ENCODE measurements at regions not wholly inside any gene's neighbourhood (a gene's known extent, or its start where the extent isn't known, plus 50 kb on each side); places are given as distances from the start of the nearest gene placed in this dataset.

GRCh38 chr14:54226103-54226502 is 170.7 kb upstream of the CDKN3 start:
- Histone ChIP-seq H3K27ac (no peak overlapping the region), H3K4me3 (no peak overlapping the region), H3K36me3 (ENCODE audit: insufficient read depth, low read length) (no peaks in the 10 kb centered on the region), H3K9ac (ENCODE audit: insufficient read length) (no peak overlapping the region), H3K9me3 (ENCODE audit: low read depth, low read length) (no peaks in the 10 kb centered on the region)
- DNase-seq (ENCODE audit: low read depth, low spot score) = no peak
- TF ChIP-seq FOXP2 (optimal IDR thresholded peaks at IDR 0.05; ENCODE audit: control extremely low read depth, extremely low read length, insufficient read depth) = no peak

GRCh38 chr14:54226558-54226957 is 170.2 kb upstream of the CDKN3 start:
- no peaks in the 10 kb centered on the region for H3K36me3 ChIP-seq (ENCODE audit: insufficient read depth, low read length)
- no peak overlapping the region for H3K27ac ChIP-seq
- H3K4me3 ChIP-seq = no peak overlapping the region
- no peaks in the 10 kb centered on the region for H3K9me3 ChIP-seq (ENCODE audit: low read depth, low read length)
- TF ChIP-seq FOXP2 (optimal IDR thresholded peaks at IDR 0.05; ENCODE audit: control extremely low read depth, extremely low read length, insufficient read depth) (no peak), POLR2AphosphoS5 (IDR thresholded peaks at IDR 0.05; ENCODE audit: borderline replicate concordance, low read depth, low read length) (no peak), EZH2 (IDR thresholded peaks at IDR 0.05) (no peak)
- no peak for DNase-seq (ENCODE audit: low read depth, low spot score)
- no peak overlapping the region for H3K9ac ChIP-seq (ENCODE audit: insufficient read length)

- no peak overlapping the region for H3K27ac ChIP-seq
- no peak overlapping the region for H3K9ac ChIP-seq (ENCODE audit: insufficient read length)
- H3K4me3 ChIP-seq = no peak overlapping the region
- H3K36me3 ChIP-seq (ENCODE audit: insufficient read depth, low read length) = no peaks in the 10 kb centered on the region
- TF ChIP-seq EZH2 (IDR thresholded peaks at IDR 0.05) (no peak), POLR2AphosphoS5 (IDR thresholded peaks at IDR 0.05; ENCODE audit: borderline replicate concordance, low read depth, low read length) (no peak), FOXP2 (optimal IDR thresholded peaks at IDR 0.05; ENCODE audit: control extremely low read depth, extremely low read length, insufficient read depth) (no peak)
- no peak for DNase-seq (ENCODE audit: low read depth, low spot score)
- no peaks in the 10 kb centered on the region for H3K9me3 ChIP-seq (ENCODE audit: low read depth, low read length)
Measured at GRCh38 chr14:54229136-54229535, 167.7 kb upstream of the CDKN3 start.

DNA sequence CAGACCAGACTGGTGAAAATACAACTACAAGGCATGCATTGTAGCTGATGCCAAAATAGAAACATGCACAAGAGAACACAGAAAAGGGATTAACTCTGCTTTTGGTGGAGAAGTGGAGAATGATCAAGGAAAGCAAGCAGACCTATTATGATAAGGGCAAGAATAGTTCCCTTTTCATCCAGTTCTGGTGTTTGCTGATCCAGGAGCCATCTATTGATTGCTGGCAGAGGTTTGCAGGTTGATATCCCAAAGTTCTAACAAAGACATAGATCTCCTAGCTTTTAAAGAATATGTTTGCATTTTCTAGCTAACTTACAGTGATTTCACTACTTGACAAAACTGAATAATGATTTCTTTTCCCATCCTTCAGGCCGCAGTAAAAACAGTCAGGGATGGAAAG is 166.2 kb upstream of the CDKN3 start:
- H3K9me3 ChIP-seq (ENCODE audit: low read depth, low read length) = no peaks in the 10 kb centered on the region
- no peak overlapping the region for H3K27ac ChIP-seq
- no peak overlapping the region for H3K4me3 ChIP-seq
- TF ChIP-seq EZH2 (IDR thresholded peaks at IDR 0.05) (no peak), FOXP2 (optimal IDR thresholded peaks at IDR 0.05; ENCODE audit: control extremely low read depth, extremely low read length, insufficient read depth) (no peak), POLR2AphosphoS5 (IDR thresholded peaks at IDR 0.05; ENCODE audit: borderline replicate concordance, low read depth, low read length) (no peak)
- no peak overlapping the region for H3K9ac ChIP-seq (ENCODE audit: insufficient read length)
- no peak for DNase-seq (ENCODE audit: low read depth, low spot score)
- no peaks in the 10 kb centered on the region for H3K36me3 ChIP-seq (ENCODE audit: insufficient read depth, low read length)

DNA sequence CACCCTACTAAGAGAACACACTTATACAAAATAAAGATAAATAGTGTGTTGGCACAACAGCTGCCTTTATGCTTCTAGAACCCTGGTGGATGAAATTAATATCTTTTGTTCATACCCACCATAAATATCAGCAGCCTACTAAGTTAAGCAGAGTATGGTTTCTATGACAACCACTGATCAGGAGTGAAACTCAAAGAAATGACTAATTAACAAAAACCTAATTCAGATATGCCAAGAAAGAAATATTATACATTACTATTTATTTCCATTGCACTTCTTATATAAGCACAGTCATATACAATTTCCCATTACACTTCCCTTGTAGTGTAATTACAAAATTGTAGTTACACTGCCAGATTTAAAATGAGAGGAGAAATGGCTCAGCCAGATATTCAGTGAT is 164.1 kb upstream of the CDKN3 start:
- no peak for DNase-seq (ENCODE audit: low read depth, low spot score)
- TF ChIP-seq FOXP2 (optimal IDR thresholded peaks at IDR 0.05; ENCODE audit: control extremely low read depth, extremely low read length, insufficient read depth) (no peak), EZH2 (IDR thresholded peaks at IDR 0.05) (no peak), POLR2AphosphoS5 (IDR thresholded peaks at IDR 0.05; ENCODE audit: borderline replicate concordance, low read depth, low read length) (no peak)
- no peaks in the 10 kb centered on the region for H3K9me3 ChIP-seq (ENCODE audit: low read depth, low read length)
- H3K27ac ChIP-seq = no peak overlapping the region
- no peak overlapping the region for H3K9ac ChIP-seq (ENCODE audit: insufficient read length)
- no peaks in the 10 kb centered on the region for H3K36me3 ChIP-seq (ENCODE audit: insufficient read depth, low read length)
- no peak overlapping the region for H3K4me3 ChIP-seq

- no peaks in the 10 kb centered on the region for H3K9me3 ChIP-seq (ENCODE audit: low read depth, low read length)
- H3K4me3 ChIP-seq = no peak overlapping the region
- TF ChIP-seq FOXP2 (optimal IDR thresholded peaks at IDR 0.05; ENCODE audit: control extremely low read depth, extremely low read length, insufficient read depth) (no peak), POLR2AphosphoS5 (IDR thresholded peaks at IDR 0.05; ENCODE audit: borderline replicate concordance, low read depth, low read length) (no peak), EZH2 (IDR thresholded peaks at IDR 0.05) (no peak)
- no peak for DNase-seq (ENCODE audit: low read depth, low spot score)
- no peak overlapping the region for H3K27ac ChIP-seq
- no peak overlapping the region for H3K9ac ChIP-seq (ENCODE audit: insufficient read length)
- H3K36me3 ChIP-seq (ENCODE audit: insufficient read depth, low read length) = no peaks in the 10 kb centered on the region
Measured at GRCh38 chr14:54241517-54241916, 155.3 kb upstream of the CDKN3 start.

DNA sequence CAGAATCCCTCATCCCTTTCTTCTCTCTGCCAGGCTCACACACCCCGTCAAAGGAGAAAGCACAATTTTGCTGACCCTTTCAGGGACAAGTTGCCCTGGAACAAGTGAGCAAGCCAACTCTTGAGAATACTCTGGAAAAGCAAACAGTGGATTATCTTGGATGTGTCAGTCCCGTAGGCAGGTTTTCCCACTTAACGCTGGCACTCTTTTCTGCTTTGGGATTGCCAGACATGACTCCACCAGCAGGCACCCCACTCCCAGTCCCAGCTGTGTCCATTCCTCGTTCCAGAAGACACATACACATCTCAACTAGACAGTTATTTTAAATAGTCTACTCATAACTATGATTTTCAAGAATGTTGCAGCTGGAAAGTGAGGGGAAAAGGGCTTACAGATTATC is 145.5 kb upstream of the CDKN3 start:
- DNase-seq (ENCODE audit: low read depth, low spot score) = no peak
- H3K36me3 ChIP-seq (ENCODE audit: insufficient read depth, low read length) = no peaks in the 10 kb centered on the region
- no peak overlapping the region for H3K27ac ChIP-seq
- no peaks in the 10 kb centered on the region for H3K9me3 ChIP-seq (ENCODE audit: low read depth, low read length)
- TF ChIP-seq POLR2AphosphoS5 (IDR thresholded peaks at IDR 0.05; ENCODE audit: borderline replicate concordance, low read depth, low read length) (no peak), EZH2 (IDR thresholded peaks at IDR 0.05) (no peak), FOXP2 (optimal IDR thresholded peaks at IDR 0.05; ENCODE audit: control extremely low read depth, extremely low read length, insufficient read depth) (no peak)
- no peak overlapping the region for H3K9ac ChIP-seq (ENCODE audit: insufficient read length)
- no peak overlapping the region for H3K4me3 ChIP-seq

DNA sequence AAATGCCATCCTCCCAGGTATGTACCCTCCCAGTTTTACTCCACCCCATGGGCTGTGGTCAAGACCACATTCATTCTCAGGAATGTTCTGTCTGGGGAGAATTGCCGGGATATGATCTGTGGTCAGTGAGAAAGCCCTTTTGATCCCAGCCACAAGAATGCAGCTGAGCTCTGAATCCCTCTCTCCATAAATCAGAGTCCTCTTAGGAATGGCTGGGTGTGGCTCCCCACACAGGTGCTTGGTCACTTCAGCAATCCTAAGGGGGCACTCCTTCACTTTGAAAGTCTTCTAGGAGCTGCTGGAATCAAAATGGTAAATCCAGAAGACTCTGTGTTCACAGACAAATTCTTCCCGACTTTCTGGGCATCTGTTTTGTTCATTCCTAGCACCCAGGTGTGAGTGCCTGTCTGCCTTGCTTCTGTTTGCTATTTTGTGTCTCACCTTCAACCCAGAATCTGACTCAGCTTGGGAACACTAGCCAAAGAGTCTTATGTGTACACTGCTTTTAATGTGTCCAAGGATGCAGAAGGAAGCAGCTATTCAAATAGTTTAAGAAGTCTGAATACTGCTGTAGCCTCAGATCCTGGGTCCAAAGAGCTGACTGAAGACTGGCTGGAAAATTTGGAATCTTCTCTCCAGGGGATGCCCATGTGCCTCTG is 144.6 kb upstream of the CDKN3 start:
- H3K9me3 ChIP-seq (ENCODE audit: low read depth, low read length) = no peaks in the 10 kb centered on the region
- no peak overlapping the region for H3K27ac ChIP-seq
- H3K36me3 ChIP-seq (ENCODE audit: insufficient read depth, low read length) = no peaks in the 10 kb centered on the region
- no peak overlapping the region for H3K9ac ChIP-seq (ENCODE audit: insufficient read length)
- TF ChIP-seq EZH2 (IDR thresholded peaks at IDR 0.05) = no peak
- no peak for TF ChIP-seq POLR2AphosphoS5 (IDR thresholded peaks at IDR 0.05; ENCODE audit: borderline replicate concordance, low read depth, low read length)
- no peak for DNase-seq (ENCODE audit: low read depth, low spot score)
- H3K4me3 ChIP-seq = no peak overlapping the region

- H3K9me3 ChIP-seq (ENCODE audit: low read depth, low read length) = no peaks in the 10 kb centered on the region
- no peak overlapping the region for H3K9ac ChIP-seq (ENCODE audit: insufficient read length)
- no peak overlapping the region for H3K4me3 ChIP-seq
- no peak for TF ChIP-seq EZH2 (IDR thresholded peaks at IDR 0.05)
- no peak for TF ChIP-seq FOXP2 (optimal IDR thresholded peaks at IDR 0.05; ENCODE audit: control extremely low read depth, extremely low read length, insufficient read depth)
- TF ChIP-seq POLR2AphosphoS5 (IDR thresholded peaks at IDR 0.05; ENCODE audit: borderline replicate concordance, low read depth, low read length) = no peak
- no peak overlapping the region for H3K27ac ChIP-seq
- no peaks in the 10 kb centered on the region for H3K36me3 ChIP-seq (ENCODE audit: insufficient read depth, low read length)
- no peak for DNase-seq (ENCODE audit: low read depth, low spot score)
Measured at GRCh38 chr14:54253195-54253947, 143.4 kb upstream of the CDKN3 start.
